GM12878 (cell line): ENCODE measurements at regions not wholly inside any gene's neighbourhood (a gene's known extent, or its start where the extent isn't known, plus 50 kb on each side); places are given as distances from the start of the nearest gene placed in this dataset.

Experiments used
- ATAC-seq: fragments of 200-7000 bp; cut with Tn5 transposase; 3 replicates; pipeline ENCODE4 v1.9.1; 2020; ENCODE audit warnings: mild to moderate bottlenecking, moderate library complexity
- BruUV-seq: library from RNA; stranded (reverse); fragments of 400-500 nt; replicated peaks from 2 replicates; lab custom pipeline; 2021; lab: Mats Ljungman, UMichigan
- CTCF ChIA-PET: fragments of 300-600 bp; sonication (Branson Sonifier 250); formaldehyde crosslinking; extraction: SDS; loops from one replicate; lab custom pipeline; 2021; ENCODE audit warnings: inconsistent platforms; lab: Yijun Ruan, JAX
- POLR2A ChIA-PET: fragments of 350-600 bp; formaldehyde crosslinking; extraction: SDS; loops from one replicate; lab custom pipeline; 2021; ENCODE audit warnings: inconsistent platforms; lab: Charles Lee
- RAD21 ChIA-PET: fragments of 300-600 bp; sonication (Branson Sonifier 250); formaldehyde crosslinking; loops from one replicate; lab custom pipeline; 2023; ENCODE audit warnings: antibody characterized with exemption; ENCODE audit not compliant: unreplicated experiment; lab: Charles Lee
- SMC1A ChIA-PET: fragments of 300-600 bp; sonication (Branson Sonifier 250); formaldehyde crosslinking; loops from one replicate; lab custom pipeline; 2023; ENCODE audit not compliant: unreplicated experiment, uncharacterized antibody; lab: Charles Lee
- DNase-seq: peaks from one replicate; pipeline ENCODE4 v3.0.0-alpha.2; 2011; ENCODE audit warnings: low read depth, low spot score
- FAIRE-seq: peaks from 3 replicates; lab custom pipeline; 2011; peaks lifted over from hg19 to GRCh38; lab: Jason Lieb, UNC
- H2AFZ ChIP-seq: 2 replicates; pipeline ENCODE4 v1.6.0; 2011; ENCODE audit warnings: low read depth, low read length, control low read depth; ENCODE audit not compliant: control insufficient read depth
- H3K27ac ChIP-seq: 2 replicates; pipeline ENCODE4 v1.5.1; 2011; ENCODE audit warnings: control low read depth; ENCODE audit not compliant: control insufficient read depth, insufficient read depth
- H3K27me3 ChIP-seq, 2 experiments: replicated peaks in 1 of 2; 2 replicates each; pipeline versions ENCODE4 v1.6.0 to v1.6.1; 2011; ENCODE audit warnings: low read length in 1 of 2; ENCODE audit not compliant: control insufficient read depth in 2 of 2, insufficient read depth in 2 of 2
- H3K36me3 ChIP-seq, 2 experiments: 2 replicates each; pipeline ENCODE4 v1.5.1; 2011; ENCODE audit warnings: low read length in 1 of 2; ENCODE audit not compliant: control insufficient read depth in 2 of 2, insufficient read depth in 2 of 2
- H3K4me1 ChIP-seq: 2 replicates; pipeline ENCODE4 v1.6.1; 2011; ENCODE audit warnings: mild to moderate bottlenecking, low read length, moderate library complexity, mixed read lengths; ENCODE audit not compliant: control insufficient read depth, insufficient read depth
- H3K4me2 ChIP-seq: 2 replicates; pipeline ENCODE4 v1.6.0; 2011; ENCODE audit warnings: control low read depth; ENCODE audit not compliant: control insufficient read depth, insufficient read depth
- H3K4me3 ChIP-seq: fragments of 200-600 bp; sonication (generic); 2 replicates; pipeline ENCODE4 v1.5.1; 2016
- H3K79me2 ChIP-seq: 2 replicates; pipeline ENCODE4 v1.6.0; 2011; ENCODE audit warnings: low read length; ENCODE audit not compliant: control insufficient read depth, insufficient read depth
- H3K9ac ChIP-seq: 2 replicates; pipeline ENCODE4 v1.8.0; 2011; ENCODE audit warnings: low read length, control low read depth, mixed read lengths; ENCODE audit not compliant: control insufficient read depth, insufficient read depth
- H3K9me3 ChIP-seq: replicated peaks from 3 replicates; pipeline ENCODE4 v1.5.1; 2011; ENCODE audit warnings: mild to moderate bottlenecking, low read length; ENCODE audit not compliant: control insufficient read depth, insufficient read depth
- H4K20me1 ChIP-seq: 2 replicates; pipeline ENCODE4 v1.6.0; 2011; ENCODE audit not compliant: control insufficient read depth, insufficient read depth
- CBX5 ChIP-seq: sonication (generic); IDR thresholded peaks from 2 replicates; pipeline ENCODE4 v1.6.1; 2016; ENCODE audit warnings: low read depth, moderate library complexity, mild to moderate bottlenecking, inconsistent platforms
- CREM ChIP-seq: IDR thresholded peaks from 2 replicates; pipeline ENCODE4 v1.6.1; 2014; ENCODE audit warnings: antibody characterized with exemption, low read depth
- FOXM1 ChIP-seq: IDR thresholded peaks from 2 replicates; pipeline ENCODE4 v1.6.1; 2012; ENCODE audit warnings: low read depth, mild to moderate bottlenecking, inconsistent platforms, low read length, moderate library complexity
- HSF1 ChIP-seq: fragments of 150-350 bp; IDR thresholded peaks from 2 replicates; pipeline ENCODE4 v1.6.1; 2014; ENCODE audit warnings: mild to moderate bottlenecking, low read depth, low read length
- MEF2B ChIP-seq: fragments of 450-650 bp; IDR thresholded peaks from 2 replicates; pipeline ENCODE4 v1.6.1; 2018; ENCODE audit warnings: mild to moderate bottlenecking, moderate library complexity; ENCODE audit not compliant: partially characterized antibody, poor library complexity, severe bottlenecking
- NBN ChIP-seq: fragments of 450-650 bp; IDR thresholded peaks from 2 replicates; pipeline ENCODE4 v1.6.1; 2016
- NFYA ChIP-seq: IDR thresholded peaks from 2 replicates; pipeline ENCODE4 v1.6.1; 2011; ENCODE audit warnings: low read depth, mild to moderate bottlenecking, low read length, improper control_type of control experiment, borderline replicate concordance
- NRF1 ChIP-seq: conservative IDR thresholded peaks from 2 replicates; pipeline ENCODE4 v1.6.1; 2011; ENCODE audit warnings: mild to moderate bottlenecking, low read depth, low read length, improper control_type of control experiment
- PAX5 ChIP-seq: IDR thresholded peaks from 2 replicates; pipeline ENCODE4 v1.6.1; 2011; ENCODE audit warnings: low read depth, low read length, borderline replicate concordance
- PML ChIP-seq: IDR thresholded peaks from 2 replicates; pipeline ENCODE4 v1.6.1; 2012; ENCODE audit warnings: low read length, inconsistent platforms
- POLR2A ChIP-seq: IDR thresholded peaks from 2 replicates; pipeline ENCODE4 v1.6.1; 2011; ENCODE audit warnings: low read depth, mild to moderate bottlenecking, low read length
- POLR2AphosphoS5 ChIP-seq: IDR thresholded peaks from 2 replicates; pipeline ENCODE4 v1.6.1; 2011; ENCODE audit warnings: mild to moderate bottlenecking, low read length, inconsistent platforms
- SKIL ChIP-seq: fragments of 450-650 bp; IDR thresholded peaks from 2 replicates; pipeline ENCODE4 v1.6.1; 2017; ENCODE audit warnings: mild to moderate bottlenecking, low read depth, inconsistent platforms; ENCODE audit not compliant: poor library complexity, severe bottlenecking
- SPI1 ChIP-seq: IDR thresholded peaks from 2 replicates; pipeline ENCODE4 v1.6.1; 2011; ENCODE audit warnings: low read depth, mild to moderate bottlenecking, low read length, moderate library complexity, borderline replicate concordance; ENCODE audit not compliant: insufficient read depth
- TCF3 ChIP-seq: IDR thresholded peaks from 2 replicates; pipeline ENCODE4 v1.6.1; 2012; ENCODE audit warnings: low read depth, mild to moderate bottlenecking, low read length, borderline replicate concordance; ENCODE audit not compliant: insufficient read depth
- ZSCAN29 ChIP-seq: fragments of 450-650 bp; IDR thresholded peaks from 2 replicates; pipeline ENCODE4 v1.6.1; 2017; ENCODE audit warnings: mild to moderate bottlenecking, moderate library complexity
- WGBS: methylation state at CpG from one replicate; pipeline ENCODE4 v1.1.6; 2016; ENCODE audit warnings: low lambda C conversion rate; ENCODE audit not compliant: insufficient replicate concordance, insufficient coverage; ENCODE audit errors: missing lambda C conversion rate; 5-methylcytosine and 5-hydroxymethylcytosine counted together
- in situ Hi-C: fragments of 300-500 bp; cut with MboI; formaldehyde crosslinking; loops from 9 replicates; pipeline ENCODE4 v1.14.3; 2018; ENCODE audit warnings: mixed read lengths
- intact Hi-C: fragments of 100-400 bp; cut with micrococcal nuclease; formaldehyde crosslinking; loops from one replicate; pipeline ENCODE4 v1.14.2; 2022; ENCODE audit not compliant: unreplicated experiment

GRCh38 chr1:188117436-188117835 is 1288.7 kb downstream of the PLA2G4A start:
- H3K9ac ChIP-seq, result no peak overlapping the region
- no peaks in the 10 kb centered on the region for H3K4me1 ChIP-seq
- ATAC-seq (no peak), DNase-seq (no peak), FAIRE-seq (no peak)
- RAD21 ChIA-PET, result no interaction called here
- TF ChIP-seq NFYA (no peak), FOXM1 (no peak), PML (no peak), NBN (no peak), POLR2A (no peak), PAX5 (no peak), MEF2B (no peak)
- no TSS peak for BruUV-seq
- WGBS, result 21% methylated on average over 2 of the region's 2 CpGs
- H3K4me3 ChIP-seq, result no peak overlapping the region
- H3K36me3 ChIP-seq, result no peaks in the 10 kb centered on the region
- H2AFZ ChIP-seq, result no peak overlapping the region
- no peaks in the 10 kb centered on the region for H3K9me3 ChIP-seq
- POLR2A ChIA-PET, result no interaction called here
- intact Hi-C loops (no loop called here), in situ Hi-C loops (no loop called here)
- H4K20me1 ChIP-seq, result no peaks in the 10 kb centered on the region
- no peaks in the 10 kb centered on the region for H3K79me2 ChIP-seq
- no peaks in the 10 kb centered on the region for H3K27me3 ChIP-seq
- H3K27ac ChIP-seq, result no peak overlapping the region
- SMC1A ChIA-PET, result interaction anchor here (0.6 to 2.0 kb wide), 5 partner anchors 8 to 189 kb away, joined by 3 to 5 read pairs (median 4); no protein-coding TSS in a partner anchor
- no peak overlapping the region for H3K4me2 ChIP-seq
- CTCF ChIA-PET, result interaction anchor here (1.7 to 1.9 kb wide), 2 partner anchors 8 to 189 kb away, joined by 5 to 6 read pairs; no protein-coding TSS in a partner anchor

GRCh38 chr1:188122646-188123045 is 1293.9 kb downstream of the PLA2G4A start:
- WGBS, result 15% methylated on average over 4 of the region's 4 CpGs
- BruUV-seq, result no TSS peak
- FAIRE-seq (no peak), DNase-seq (no peak), ATAC-seq (no peak)
- Histone ChIP-seq H2AFZ (no peak overlapping the region), H4K20me1 (no peaks in the 10 kb centered on the region), H3K4me2 (no peak overlapping the region), H3K4me1 (no peaks in the 10 kb centered on the region), H3K9ac (no peak overlapping the region), H3K36me3 (no peaks in the 10 kb centered on the region), H3K4me3 (no peak overlapping the region), H3K9me3 (no peaks in the 10 kb centered on the region), H3K27me3 (no peaks in the 10 kb centered on the region), H3K27ac (no peak overlapping the region), H3K79me2 (no peaks in the 10 kb centered on the region)
- ChIA-PET RAD21 (no interaction called here), POLR2A (no interaction called here), CTCF (no interaction called here), SMC1A (interaction anchor here (1.1 to 1.4 kb wide), 2 partner anchors 13 to 184 kb away, joined by 4 read pairs; no protein-coding TSS in a partner anchor)
- in situ Hi-C loops, result no loop called here
- intact Hi-C loops, result no loop called here
- TF ChIP-seq NBN, result no peak
- no peak for TF ChIP-seq CREM
- no peak for TF ChIP-seq ZSCAN29
- TF ChIP-seq POLR2AphosphoS5, result no peak
- TF ChIP-seq CBX5, result no peak
- no peak for TF ChIP-seq SPI1
- no peak for TF ChIP-seq HSF1
- no peak for TF ChIP-seq TCF3
- no peak for TF ChIP-seq SKIL
- no peak for TF ChIP-seq NRF1
